ENCODE measurements at regions not wholly inside any gene's neighbourhood (a gene's known extent, or its start where the extent isn't known, plus 50 kb on each side); places are given as distances from the start of the nearest gene placed in this dataset.
"Not testable (repeated sequence)": the region's sequence is repeated elsewhere in the genome, so short reads cannot be mapped to it uniquely, and the experiment has no call there.

DNA sequence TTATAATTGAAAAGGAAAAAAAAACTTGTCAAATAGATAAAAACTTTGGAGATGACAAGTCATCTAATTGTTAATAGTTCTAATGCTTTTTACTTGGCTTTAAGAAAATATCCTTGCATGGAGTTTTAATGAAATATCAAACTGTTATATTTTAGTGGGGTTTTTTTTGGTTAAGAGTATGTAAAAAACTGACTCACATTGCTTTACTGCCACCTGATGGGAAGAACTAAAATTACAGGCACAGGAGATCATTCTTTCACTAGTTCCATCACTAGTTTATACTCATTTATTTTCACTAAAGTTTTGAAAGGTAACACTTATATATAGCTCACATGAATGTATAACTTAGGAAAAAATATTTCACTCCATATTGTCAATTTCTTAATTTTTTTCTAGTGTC lies 309.1 kb downstream of the LMBRD1 start:
- no peak for DNase-seq

DNA sequence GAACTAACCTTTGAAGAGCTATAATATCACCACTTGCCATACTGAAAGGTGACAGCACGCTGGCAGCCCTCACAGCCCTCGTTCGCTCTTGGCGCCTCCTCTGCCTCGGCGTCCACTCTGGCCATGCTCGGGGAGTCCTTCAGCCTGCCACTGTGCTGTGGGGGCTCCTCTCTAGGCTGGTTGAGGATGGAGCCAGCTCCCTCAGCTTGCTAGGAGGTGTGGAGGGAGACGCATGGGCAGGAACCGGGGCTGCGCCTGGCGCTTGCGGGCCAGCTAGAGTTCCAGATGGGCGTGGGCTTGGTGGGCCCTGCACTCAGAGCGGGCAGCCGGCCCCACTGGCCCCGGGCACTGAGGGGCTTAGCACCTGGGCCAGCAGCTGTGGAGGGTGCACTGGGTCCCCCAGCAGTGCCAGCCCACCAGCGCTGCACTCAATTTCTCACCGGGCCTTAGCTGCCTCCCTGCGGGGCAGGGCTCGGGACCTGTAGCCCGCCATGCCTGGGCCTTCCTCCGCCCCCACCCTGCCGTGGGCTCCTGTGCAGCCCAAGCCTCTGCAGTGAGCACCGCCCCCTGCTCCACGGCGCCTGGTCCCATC lies 329.7 kb downstream of the LMBRD1 start:
- DNase-seq = no peak

DNA sequence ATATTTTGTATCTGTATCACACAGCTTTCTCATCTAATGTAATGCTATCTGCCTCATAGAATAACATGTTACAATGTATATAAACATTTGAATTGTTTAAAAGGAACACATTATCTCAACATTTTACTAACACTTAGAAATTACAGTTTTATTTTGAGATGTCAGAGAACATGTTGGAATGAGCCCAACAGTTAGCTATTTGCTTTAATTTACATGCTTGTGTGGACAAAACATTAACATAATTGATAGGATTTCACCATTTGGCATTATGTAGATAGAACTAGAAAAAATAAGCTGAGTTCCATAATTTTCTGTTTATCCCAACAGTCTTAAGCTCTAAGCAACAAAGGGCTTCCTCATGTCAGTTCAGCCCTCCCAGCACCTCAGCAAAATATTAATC lies 330.9 kb downstream of the LMBRD1 start:
- no peak for DNase-seq

DNA sequence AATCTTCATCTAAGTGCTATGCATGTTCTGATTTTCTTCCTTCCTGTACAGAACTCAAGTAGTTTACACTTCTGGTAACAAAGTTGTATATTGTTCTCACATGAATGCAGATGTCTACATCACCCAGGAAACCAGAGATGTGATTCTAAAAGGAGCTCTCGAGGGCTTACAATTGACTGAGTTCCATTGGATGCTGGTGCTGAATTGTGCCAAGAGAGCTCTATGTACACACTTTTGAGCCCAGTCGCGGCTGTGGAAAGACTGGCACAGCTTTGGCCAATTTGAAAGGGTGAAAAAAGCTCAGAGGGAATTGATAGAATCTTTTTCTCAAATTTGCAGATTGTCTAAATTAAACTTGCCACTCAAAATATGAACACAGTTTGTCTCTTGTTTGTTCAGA lies 340.7 kb downstream of the LMBRD1 start:
- DNase-seq = no peak

DNA sequence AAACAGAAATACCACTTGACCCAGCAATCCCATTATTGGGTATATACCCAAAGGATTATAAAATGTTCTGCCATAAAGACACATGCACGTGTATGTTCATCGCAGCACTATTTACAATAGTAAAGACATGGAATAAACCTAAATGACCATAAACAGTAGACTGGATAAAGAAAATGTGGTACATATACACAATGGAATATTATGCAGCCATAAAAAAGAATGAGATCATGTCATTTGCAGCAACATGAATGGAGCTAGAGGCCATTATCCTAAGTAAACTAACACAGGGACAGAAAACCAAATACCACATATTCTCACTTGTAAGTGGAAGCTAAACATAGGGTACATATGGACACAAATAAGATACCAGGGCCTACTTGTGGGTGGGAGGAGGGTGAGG lies 342.2 kb downstream of the LMBRD1 start:
- DNase-seq = not testable (repeated sequence)

DNA sequence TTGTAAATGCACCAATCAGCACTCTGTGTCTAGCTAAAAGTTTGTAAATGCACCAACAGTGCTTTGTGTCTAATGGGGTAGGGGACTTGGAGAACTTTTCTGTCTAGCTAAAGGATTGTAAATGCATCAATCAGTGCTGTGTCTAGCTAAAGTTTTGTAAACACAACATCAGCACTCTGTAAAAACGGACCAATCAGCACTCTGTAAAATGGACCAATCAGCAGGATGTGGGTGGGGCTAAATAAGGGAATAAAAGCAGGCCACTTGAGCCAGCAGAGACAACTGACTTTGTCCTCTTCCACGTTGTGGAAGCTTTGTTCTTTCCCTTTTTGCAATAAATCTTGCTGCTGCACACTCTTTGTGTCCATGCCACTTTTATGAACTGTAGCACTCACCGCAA lies 346.3 kb downstream of the LMBRD1 start:
- not testable (repeated sequence) for DNase-seq

DNA sequence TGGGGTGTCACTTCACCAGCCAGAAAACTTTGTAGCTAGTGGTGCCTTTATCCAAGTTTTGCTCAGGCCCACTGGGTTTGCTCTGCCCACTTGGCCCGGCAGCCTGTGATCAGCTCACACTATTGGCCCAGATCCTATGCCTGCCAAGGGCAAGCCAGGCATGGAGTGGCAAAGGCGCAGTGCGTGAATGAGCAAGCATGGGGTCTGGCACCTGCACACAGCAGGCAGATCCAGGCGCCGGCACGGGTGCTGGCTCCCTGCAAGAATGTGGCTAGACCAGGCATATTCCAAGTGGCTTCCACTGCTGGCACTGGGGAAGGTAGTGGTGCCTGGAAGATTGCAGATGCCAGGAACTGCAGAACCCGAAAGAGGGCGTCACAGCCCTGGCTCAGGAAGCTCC lies 346.9 kb downstream of the LMBRD1 start:
- no peak for DNase-seq
